Mesothelial cell of epicardium (in vitro differentiated cells): ENCODE measurements at regions not wholly inside any gene's neighbourhood (a gene's known extent, or its start where the extent isn't known, plus 50 kb on each side); places are given as distances from the start of the nearest gene placed in this dataset.

Experiments used
- DNase-seq, 2 experiments: peaks; one replicate each; pipeline ENCODE4 v3.0.0; 2021; ENCODE audit warnings: low spot score in 2 of 2; ENCODE audit not compliant: unreplicated experiment in 2 of 2
- H3K27ac Mint-ChIP-seq: 2 replicates; pipeline ENCODE4 v1.8.0; 2021; ENCODE audit warnings: mixed read lengths
- H3K27me3 Mint-ChIP-seq: 2 replicates; pipeline ENCODE4 v1.8.0; 2021; ENCODE audit warnings: low read depth, mixed read lengths
- H3K36me3 Mint-ChIP-seq: 2 replicates; pipeline ENCODE4 v1.8.0; 2021; ENCODE audit warnings: mixed read lengths
- H3K4me1 Mint-ChIP-seq: 2 replicates; pipeline ENCODE4 v1.8.0; 2021; ENCODE audit warnings: mixed read lengths
- H3K4me3 Mint-ChIP-seq: 2 replicates; pipeline ENCODE4 v1.8.0; 2021; ENCODE audit warnings: mild to moderate bottlenecking, moderate library complexity, mixed read lengths
- H3K9me3 Mint-ChIP-seq: 2 replicates; pipeline ENCODE4 v1.8.0; 2021; ENCODE audit warnings: mixed read lengths
- CTCF ChIP-seq: fragments of 200-600 bp; sonication (generic); IDR thresholded peaks from one replicate; pipeline ENCODE4 v1.5.0; 2021; ENCODE audit warnings: antibody characterized with exemption; ENCODE audit not compliant: unreplicated experiment

GRCh38 chr2:120415060-120415459, 69.1 kb downstream of the INHBB start:
- Mint-ChIP-seq H3K27me3 (peaks cover 33% of the 10 kb centered on the region), H3K9me3 (peaks cover 21% of the 10 kb centered on the region), H3K4me1 (no peaks in the 10 kb centered on the region), H3K27ac (no peak overlapping the region), H3K4me3 (no peak overlapping the region), H3K36me3 (no peaks in the 10 kb centered on the region)
- TF ChIP-seq CTCF = no peak
- DNase-seq = no peak

GRCh38 chr2:120415728-120416509, 70.0 kb downstream of the INHBB start:
- no peak for TF ChIP-seq CTCF
- Mint-ChIP-seq H3K36me3 (no peaks in the 10 kb centered on the region), H3K4me3 (no peak overlapping the region), H3K27me3 (peaks cover 40% of the 10 kb centered on the region), H3K4me1 (no peaks in the 10 kb centered on the region), H3K9me3 (peaks cover 17% of the 10 kb centered on the region), H3K27ac (no peak overlapping the region)
- DNase-seq = no peak

GRCh38 chr2:120418174-120418787, 72.3 kb downstream of the INHBB start:
- Mint-ChIP-seq H3K27me3 (peaks cover 52% of the 10 kb centered on the region), H3K27ac (no peak overlapping the region), H3K4me1 (no peaks in the 10 kb centered on the region), H3K36me3 (no peaks in the 10 kb centered on the region), H3K9me3 (no peaks in the 10 kb centered on the region), H3K4me3 (no peak overlapping the region)
- TF ChIP-seq CTCF = no peak
- DNase-seq = peak in 1 of 2 experiments; percentile 9

GRCh38 chr2:120419073-120419472, 73.1 kb downstream of the INHBB start:
- no peaks in the 10 kb centered on the region for H3K9me3 Mint-ChIP-seq

GRCh38 chr2:120419955-120420354, 74.0 kb downstream of the INHBB start:
- H3K9me3 Mint-ChIP-seq = no peaks in the 10 kb centered on the region
- no peak overlapping the region for H3K4me3 Mint-ChIP-seq
- no peak overlapping the region for H3K27ac Mint-ChIP-seq
- H3K36me3 Mint-ChIP-seq = no peaks in the 10 kb centered on the region
- H3K4me1 Mint-ChIP-seq = no peaks in the 10 kb centered on the region
- DNase-seq = no peak
- H3K27me3 Mint-ChIP-seq = peaks cover 65% of the 10 kb centered on the region
- no peak for TF ChIP-seq CTCF

More at GRCh38 chr2:120419073-120419472, 73.1 kb downstream of the INHBB start:
- Mint-ChIP-seq H3K27me3 (peaks cover 58% of the 10 kb centered on the region), H3K4me3 (no peak overlapping the region), H3K4me1 (no peaks in the 10 kb centered on the region), H3K36me3 (no peaks in the 10 kb centered on the region), H3K27ac (no peak overlapping the region)
- TF ChIP-seq CTCF = no peak
- peak in 1 of 2 experiments; percentile 34 for DNase-seq
